GM19351 (cell line): ENCODE measurements at regions not wholly inside any gene's neighbourhood (a gene's known extent, or its start where the extent isn't known, plus 50 kb on each side); places are given as distances from the start of the nearest gene placed in this dataset.

Experiments
- ATAC-seq: cut with Tn5 transposase; IDR thresholded peaks from one replicate; pipeline ENCODE4 v1.9.1; 2021; ENCODE audit warnings: mild to moderate bottlenecking, moderate library complexity; ENCODE audit not compliant: unreplicated experiment

DNA sequence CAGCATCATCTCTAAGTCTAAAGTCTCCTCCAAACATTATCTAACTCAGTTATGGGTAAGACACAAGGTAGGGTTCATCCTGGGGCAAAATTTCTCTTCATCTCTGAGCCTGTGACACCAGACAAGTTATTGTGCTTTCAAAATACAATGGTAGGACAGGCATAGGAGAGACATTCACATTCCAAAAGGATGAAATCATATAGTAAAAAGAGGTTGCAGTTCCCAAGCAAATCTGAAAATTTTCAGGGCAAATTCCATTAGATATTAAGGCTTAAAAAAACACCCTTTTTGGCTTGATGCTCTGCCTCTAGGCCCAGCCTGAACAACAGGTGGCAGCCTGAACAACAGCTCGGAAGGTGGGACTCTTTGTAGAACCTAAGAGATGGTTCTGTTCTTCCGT is 448.3 kb upstream of the SLIT2 start:
- ATAC-seq, result no peak

DNA sequence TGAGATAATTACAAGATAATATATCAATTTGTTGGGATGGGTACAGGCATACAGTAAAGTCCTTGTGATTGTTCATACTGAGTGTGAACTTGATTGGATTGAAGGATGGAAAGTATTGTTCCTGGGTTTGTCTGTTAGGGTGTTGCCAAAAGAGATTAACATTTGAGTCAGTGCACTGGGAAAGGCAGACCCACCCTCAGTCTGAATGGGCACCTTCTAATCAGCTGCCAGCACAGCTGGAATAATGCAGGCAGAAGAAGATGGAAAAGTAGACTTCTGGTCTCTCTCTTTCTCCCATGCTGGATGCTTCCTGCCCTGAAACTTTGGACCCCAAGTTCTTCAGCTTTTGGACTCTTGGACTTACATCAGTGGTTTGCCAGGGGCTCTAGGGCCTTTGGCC is 457.9 kb upstream of the SLIT2 start:
- no peak for ATAC-seq

DNA sequence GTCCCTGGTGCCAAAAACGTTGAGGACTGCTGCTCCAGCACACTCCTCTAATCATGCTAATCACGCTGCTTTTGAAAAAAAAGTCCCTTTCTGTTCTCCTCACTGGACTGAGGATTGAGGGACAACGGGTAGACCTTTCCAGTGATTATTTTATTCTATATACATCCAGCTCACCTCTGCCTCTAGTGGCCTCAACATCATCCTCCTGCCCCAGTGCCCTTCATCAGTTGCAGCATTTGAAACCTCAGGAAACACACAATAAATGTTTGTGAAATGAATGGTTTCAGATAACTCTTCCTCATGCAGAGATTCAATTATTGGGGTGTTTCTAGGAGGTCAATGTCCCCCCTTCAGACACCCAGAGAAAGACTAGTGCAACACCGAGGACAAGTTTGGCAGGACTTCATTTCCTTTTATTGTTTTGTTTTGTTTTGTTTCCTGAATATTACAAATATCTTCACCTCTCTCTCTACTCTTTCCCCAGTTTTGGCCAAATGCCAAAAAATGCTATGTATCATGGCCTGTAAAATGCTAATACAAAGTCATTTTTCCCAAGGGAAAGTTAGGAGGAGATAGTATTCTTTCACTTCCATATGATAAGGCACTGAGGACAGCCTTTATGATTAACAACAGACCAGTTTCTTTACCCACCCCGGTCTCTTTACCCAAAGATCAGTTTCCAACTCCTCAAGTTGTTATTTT is 460.1 kb upstream of the SLIT2 start:
- no peak for ATAC-seq

DNA sequence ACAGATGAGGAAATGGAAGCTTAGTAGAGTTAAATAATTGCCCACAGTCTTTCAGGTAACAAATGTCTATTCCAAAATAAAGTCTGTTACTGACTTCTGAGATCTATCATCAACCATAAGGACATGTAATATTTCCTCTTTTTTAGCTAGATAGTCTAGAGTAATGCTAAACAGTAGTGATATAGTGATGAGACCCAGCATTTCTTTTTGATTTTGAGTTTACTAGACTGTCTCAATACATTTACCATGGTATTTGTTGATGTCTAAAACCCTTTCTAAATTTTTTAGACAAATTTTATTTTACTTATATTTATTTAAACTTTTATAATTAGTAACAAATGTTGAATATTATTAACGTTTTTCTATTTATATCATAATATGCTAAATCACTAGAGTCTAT is 465.1 kb upstream of the SLIT2 start:
- no peak for ATAC-seq

DNA sequence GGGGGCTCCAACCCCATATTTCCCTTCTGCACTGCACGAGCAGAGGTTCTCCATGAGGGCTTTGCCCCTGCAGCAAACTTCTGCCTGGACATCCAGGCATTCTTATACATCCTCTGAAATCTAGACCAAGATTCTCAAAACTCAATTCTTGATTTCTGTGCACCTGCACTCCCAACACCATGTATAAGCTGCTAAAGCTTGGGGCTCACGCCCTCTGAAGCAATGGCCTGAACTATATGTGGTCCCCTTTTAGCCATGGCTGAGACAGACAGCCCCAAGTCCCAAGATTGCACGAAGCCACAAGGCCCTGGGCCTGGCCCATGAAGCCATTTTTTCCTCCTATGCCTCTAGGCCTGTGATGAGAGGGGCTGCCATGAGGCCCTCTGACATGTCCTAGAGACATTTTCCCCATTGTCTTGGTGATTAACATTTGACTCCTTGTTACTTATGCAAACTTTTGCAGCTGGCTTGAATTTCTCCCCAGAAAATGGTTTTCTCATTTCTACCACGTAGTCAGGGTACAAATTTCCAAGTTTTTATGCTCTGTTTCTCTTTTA is 468.0 kb upstream of the SLIT2 start:
- ATAC-seq, result no peak

DNA sequence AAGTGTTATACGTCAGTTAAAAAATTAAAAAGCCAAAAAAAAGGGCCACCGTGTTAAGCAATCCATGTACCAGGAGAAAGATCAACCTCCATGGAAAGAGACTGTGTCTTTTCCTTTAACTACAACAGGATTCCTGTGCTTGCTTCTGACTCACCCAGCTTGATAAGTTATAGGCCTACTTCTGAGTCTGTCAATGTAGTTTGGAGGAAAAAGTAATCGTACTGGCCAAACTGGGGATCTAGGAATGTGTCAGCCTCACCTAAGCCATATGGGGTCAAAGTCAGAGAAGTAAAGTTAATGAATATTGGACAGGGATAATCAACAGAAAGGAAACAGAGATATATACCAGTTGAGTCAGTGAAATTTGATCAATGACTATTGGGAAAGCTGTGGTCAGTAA is 470.8 kb upstream of the SLIT2 start:
- ATAC-seq, result no peak

DNA sequence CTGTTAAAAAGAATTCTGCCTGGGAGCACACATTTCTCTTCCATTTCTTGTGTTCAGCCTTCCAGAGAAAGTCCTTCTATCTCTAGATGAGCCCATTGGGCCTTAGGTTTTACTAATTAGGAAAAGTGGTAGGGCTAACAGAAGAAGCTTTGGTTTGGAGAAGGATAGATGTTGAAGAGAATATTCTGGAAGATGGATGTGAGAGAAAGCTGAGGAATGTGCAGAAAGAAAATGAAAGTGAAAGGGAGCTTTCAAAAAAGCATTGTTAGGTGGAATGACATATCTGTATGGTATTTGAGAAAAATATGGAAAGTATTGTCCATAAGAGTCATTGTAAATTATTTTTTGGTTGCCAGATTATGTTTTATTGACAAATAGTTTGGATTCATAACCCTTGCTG is 474.8 kb upstream of the SLIT2 start:
- no peak for ATAC-seq

DNA sequence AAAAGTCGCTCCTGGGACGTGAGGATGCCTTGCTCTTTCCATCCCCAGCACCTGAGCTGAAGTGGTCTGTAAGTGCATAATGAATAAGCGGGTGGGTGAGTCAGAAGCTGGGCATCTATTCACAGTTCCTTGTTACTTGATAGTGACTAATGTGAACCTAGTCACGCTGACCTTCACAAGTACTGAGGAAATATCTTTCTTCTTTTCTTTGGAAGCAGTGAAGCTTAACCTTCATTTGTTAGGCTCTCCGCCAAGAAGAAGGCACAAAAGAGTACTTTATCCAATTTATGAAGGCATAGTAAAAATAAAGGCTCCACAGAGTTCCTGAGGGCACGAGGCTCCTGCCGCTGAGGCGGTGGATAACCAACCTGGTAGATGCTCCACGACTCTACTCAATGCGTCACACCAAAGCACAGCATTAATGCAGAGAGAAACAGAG is 475.7 kb upstream of the SLIT2 start:
- ATAC-seq, result no peak

DNA sequence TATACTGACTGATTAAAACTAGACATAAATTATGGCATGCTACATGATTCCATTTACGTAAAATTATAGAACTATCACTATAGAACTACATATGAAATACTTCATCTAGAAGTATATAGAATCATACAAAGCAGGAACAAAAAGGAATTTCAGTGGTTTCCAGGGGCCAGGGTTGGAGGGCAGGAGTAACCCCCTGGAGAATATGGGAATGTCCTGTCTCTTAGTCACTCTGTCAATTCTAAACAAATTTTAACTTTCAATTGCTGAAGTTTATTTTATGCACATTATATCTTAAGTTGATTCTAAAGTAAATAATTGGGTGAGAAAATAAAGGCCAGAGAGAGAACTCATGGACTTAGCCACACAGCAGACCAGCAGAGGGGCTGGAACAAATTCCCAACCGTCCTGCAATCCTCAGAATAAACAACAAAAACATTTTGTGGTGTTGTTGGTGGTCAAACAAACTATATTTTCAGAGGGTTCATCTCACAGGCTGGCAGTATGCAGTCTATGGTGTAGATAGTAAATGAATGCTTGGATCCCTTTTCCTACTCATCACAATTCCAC is 476.9 kb upstream of the SLIT2 start:
- no peak for ATAC-seq

DNA sequence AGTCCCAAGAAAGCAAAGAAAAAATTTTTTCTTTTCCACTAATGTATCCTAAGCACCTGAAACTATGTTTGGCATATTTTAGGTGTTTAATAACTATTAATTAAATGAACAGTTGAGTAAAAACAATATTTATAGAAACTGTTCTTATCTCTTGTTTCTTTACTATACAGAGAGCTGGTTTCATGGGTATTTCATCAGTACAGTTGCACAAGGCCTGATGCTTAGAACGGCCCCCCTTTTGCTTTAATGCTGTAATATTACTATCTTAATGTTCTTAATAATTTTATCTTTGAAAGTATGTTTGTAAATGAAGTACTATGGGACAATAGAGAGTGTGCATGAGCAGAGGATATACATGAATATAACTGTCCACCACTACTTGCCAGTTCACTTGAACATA is 479.1 kb upstream of the SLIT2 start:
- ATAC-seq, result no peak

DNA sequence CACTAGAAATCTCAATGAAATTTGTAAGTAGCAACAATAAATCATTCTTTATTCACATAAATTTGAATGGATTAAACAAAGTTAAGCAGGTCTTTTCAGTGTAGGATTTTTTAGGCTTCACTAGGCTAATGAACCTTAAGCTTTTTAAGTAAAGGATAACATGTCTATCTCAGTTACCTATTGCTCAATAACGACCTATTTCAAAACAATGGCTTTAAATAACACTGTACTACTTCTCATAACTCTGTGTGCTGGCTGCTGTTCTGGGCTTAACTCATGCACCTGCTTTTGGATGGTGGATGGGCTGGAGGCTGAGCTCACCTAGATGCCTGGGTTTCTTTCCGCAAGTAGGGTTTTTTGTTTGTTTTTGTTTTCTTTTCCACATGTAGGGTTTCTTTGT is 495.0 kb upstream of the SLIT2 start:
- ATAC-seq, result no peak

DNA sequence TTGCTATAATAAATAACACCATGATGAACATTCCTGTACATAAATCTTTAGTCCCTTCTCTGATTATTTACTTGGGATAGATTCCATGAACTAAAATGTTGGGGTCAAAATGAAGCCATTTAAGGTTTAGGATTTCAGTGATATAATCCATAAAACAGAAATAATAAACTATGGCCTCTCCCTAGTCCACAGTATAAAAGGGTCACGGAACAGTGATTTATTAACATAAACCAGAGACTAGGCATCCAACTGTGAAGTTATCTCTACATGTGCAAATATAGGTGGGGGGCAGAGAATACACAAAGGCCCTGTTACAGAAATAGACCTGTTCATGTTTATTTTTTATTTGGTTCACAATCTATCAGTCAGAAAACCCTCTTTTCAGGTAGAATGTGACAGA is 499.1 kb upstream of the SLIT2 start:
- no peak for ATAC-seq

DNA sequence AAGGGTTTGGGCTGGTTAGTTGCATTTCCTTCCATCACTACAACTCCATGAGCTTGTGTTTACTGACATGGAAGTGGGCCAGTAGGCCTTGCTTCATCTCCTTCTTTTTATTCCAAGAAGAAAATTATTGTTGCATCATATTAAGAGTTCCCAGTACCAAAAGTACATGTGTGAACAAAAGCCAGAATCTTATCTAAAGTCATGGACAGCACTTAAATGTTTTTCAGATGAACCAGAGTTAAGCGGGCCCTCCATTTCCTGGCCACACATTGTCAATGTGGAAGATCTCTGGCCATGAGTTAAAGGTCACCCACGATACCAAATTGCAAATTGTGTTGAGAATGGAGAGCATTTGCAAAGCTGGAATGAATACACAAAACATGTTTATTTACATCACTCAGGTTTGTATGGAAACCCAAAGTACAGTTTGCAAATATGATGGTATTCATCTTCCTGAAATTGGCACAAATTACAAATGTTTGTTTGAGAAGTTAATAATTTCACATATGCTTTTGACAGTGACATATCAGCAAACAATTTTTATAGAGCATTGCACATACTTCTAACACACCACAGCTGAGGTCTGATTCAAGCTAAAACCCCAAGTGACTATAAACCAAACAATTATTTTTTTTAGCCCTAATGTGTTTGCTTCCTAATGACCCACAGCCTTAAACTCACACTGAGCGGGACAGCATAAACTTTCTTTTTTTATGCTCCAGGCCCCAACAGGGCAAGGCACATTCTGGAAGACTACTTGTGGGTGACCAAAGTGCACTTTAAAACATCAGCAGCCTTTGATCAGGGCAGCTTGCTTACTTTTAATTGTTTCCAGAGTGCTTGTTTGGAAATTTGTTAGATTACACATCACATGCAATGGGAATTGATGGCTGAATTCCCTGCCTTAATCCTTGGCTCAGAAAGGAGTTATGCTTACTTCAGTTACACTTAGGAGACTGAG is 502.9 kb upstream of the SLIT2 start:
- no peak for ATAC-seq

DNA sequence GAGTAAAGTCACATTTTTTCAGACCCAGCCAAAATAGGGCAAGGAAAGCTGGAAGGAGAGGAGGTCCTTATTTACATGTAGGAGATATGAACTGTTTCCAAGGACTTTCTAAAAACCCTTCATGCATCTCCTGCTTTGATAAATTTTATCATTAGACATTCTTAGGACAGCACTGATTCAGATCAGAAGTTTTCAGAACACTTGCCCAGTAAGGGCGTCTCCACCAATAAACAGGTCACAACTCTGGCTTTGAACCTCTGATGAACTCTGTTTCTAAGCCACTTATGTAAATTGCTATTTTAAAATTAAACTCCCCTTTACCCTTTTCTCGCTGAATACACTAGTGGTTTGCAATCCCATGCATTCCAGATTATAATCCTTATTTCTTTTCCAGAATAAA is 505.3 kb upstream of the SLIT2 start:
- ATAC-seq, result no peak

DNA sequence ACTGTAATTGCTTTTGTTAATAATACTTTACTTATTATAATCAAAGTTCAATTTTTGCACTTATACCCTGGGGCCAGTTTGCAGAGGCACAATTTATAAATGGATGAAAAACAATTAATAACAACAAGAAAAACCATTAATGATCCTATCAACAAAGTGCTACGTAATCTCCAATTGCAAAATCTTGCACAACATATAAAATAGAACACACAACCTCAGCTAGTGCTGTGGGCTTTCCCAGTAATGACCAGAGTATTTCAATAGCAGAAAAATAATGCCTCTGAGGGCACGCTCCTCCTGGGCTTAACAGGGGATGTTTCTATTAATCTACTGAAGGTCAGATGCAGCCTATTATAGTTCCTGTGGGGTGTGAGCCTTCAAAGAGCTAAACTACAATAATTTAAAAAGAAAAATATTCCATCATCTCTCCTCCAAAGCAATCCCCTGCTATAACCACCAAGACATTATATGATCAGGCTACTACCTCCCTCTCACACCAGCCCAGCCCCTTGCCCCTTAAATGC is 508.5 kb upstream of the SLIT2 start:
- ATAC-seq, result no peak

DNA sequence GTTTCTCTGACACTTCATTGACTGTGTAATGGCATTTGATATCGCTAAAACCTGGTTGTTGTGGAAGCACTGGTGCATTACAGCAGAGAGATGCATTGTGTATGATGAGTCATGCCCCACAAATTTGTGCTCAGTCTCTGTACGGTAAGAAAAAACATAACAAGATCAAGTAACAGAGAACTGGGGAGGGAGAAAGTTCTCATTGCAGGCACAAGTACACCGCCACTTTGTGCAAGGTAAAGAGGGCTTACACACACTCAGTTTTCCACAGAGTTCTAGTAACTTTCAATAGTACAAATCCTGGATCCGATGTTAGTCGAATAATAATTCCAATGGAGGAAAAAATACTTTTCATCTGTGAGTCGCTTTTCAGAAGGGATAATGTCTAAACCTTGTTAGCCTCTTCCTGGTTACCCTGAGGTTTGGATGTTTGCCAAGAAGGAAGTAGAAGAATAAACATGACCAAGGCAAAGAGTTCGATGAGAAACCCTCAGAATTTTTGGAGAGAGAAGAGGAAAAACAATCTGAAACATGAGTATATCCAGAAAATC is 512.5 kb upstream of the SLIT2 start:
- ATAC-seq, result no peak

DNA sequence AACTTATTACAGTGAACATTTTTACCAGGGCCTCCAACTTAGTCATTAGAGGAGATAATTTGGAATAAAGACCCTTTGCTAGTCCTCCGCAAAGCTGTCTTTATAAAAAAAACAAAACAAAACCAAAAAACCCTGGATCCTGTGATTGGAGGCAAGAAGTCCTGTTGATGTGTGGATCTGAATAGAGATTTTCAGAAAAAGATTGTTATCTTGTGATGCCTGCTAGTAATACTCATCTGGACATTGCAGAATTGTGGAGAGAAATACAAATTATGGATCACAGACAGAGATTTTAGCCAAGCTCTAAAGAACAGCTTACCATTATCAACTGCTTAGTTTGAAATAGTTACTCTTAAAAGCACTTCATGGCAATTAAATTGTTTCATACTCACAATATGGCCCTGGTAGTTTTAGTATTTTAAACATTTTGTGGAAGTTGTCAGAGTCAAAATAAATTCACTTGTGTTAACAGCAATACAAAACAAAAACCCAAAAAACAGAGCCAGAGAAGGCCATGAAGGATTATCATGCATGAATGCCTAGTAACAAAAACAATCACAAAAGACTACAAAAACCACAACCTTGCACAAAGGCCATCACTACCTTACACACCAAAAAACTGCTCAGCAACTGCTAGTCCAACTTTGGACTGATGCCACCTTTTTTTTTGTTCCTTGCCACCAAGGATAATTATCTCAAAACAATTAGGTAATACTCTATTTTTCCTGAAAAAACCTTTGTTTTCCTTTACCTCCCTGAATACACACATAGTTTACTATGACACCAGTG is 514.5 kb upstream of the SLIT2 start:
- ATAC-seq, result no peak

DNA sequence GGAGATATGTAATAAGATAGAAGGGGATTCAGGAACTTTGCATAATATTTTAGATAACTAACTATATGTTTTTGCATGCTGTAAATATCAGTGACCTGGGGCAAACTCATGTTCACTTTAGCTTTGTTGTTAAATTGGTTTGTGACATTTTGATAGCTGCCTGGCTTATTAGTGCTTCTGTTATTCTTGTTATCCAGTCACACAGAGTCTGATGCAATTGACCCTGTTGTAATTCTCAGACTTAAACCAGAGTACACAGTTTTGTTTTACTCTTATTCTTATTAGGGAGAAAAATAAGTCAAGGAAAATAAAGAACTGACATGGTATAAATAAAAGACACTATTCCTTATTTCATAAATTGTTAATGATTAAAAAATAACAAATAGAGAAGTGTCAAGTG is 516.7 kb upstream of the SLIT2 start:
- ATAC-seq, result no peak

DNA sequence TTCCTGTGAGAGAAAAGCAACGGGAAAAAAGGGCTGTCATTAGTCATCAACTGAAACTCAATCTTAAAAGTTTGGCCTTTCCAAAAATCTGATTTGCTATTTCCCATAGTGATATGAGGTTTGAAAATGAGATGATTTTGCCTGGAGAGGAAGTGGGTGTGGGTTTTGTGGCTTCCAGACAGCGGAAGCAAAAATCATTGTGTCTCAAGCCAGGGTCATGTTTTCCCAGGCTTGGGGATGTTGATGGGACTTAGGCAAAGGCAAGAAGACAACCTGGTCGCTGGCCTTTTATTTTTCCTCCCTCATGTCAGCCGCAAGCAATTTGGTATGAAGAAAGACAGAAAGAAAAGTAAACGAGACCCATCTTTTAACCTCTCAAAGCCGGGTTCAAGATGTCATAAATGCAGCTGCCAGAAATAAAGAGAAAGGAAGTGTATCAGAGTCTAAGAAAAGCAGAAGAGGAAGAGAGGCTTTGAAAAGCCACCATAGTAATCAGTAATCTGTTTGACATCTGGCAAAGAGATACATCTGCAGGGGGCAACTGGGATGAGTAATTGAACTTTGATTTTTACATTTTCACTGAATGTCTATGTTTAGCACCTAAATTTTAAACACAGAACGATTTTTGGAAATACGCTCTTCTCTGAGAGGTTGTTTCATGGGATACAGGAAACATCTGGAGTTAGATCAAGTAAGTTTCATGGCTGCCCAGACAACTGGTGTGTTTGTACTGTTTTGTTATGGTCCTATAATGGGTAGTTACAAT is 521.6 kb upstream of the SLIT2 start:
- ATAC-seq, result no peak

DNA sequence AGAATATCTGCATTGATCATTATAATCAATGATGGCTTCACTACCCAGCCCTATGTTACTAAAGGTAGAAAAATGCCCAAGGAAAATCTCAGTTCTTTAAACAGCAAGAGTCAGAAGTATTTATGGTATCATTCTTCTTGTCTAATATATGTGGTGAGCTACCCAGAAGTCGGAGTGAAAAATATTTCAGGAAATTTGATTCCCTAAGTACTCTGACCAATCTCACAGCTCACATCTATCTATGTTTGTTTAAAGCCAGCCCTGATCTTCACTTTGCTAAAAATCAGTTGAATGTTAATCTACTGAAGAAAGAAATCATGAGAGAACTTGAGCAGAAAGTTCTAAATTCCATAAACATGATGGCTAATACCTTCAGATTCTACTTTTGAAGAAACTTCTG is 522.9 kb upstream of the SLIT2 start:
- no peak for ATAC-seq
